ENCODE measurements at regions not wholly inside any gene's neighbourhood (a gene's known extent, or its start where the extent isn't known, plus 50 kb on each side); places are given as distances from the start of the nearest gene placed in this dataset.

- TF ChIP-seq POLR2A (IDR thresholded peaks at IDR 0.05), result no peak
- TF ChIP-seq CTCF (IDR thresholded peaks at IDR 0.05), result no peak
- H3K27me3 ChIP-seq, result no peaks in the 10 kb centered on the region
- no peaks in the 10 kb centered on the region for H3K4me1 ChIP-seq
- no peak for DNase-seq
- no peak overlapping the region for H3K4me3 ChIP-seq
- no peaks in the 10 kb centered on the region for H3K9me3 ChIP-seq
- H3K27ac ChIP-seq, result no peak overlapping the region
- H3K36me3 ChIP-seq, result no peaks in the 10 kb centered on the region
Measured at GRCh38 chr18:38993342-38993741, 1427.7 kb upstream of the CELF4 start.

- no peak for DNase-seq
- Histone ChIP-seq H3K36me3 (no peaks in the 10 kb centered on the region), H3K9me3 (no peaks in the 10 kb centered on the region), H3K27ac (no peak overlapping the region), H3K27me3 (no peaks in the 10 kb centered on the region), H3K4me1 (no peaks in the 10 kb centered on the region), H3K4me3 (no peak overlapping the region)
- TF ChIP-seq POLR2A (IDR thresholded peaks at IDR 0.05) (no peak), CTCF (IDR thresholded peaks at IDR 0.05) (no peak)
Measured at GRCh38 chr18:38984968-38985367, 1419.4 kb upstream of the CELF4 start.

- Histone ChIP-seq H3K9me3 (no peaks in the 10 kb centered on the region), H3K27me3 (no peaks in the 10 kb centered on the region), H3K4me1 (no peaks in the 10 kb centered on the region), H3K4me3 (no peak overlapping the region), H3K27ac (no peak overlapping the region), H3K36me3 (no peaks in the 10 kb centered on the region)
- TF ChIP-seq CTCF (IDR thresholded peaks at IDR 0.05), result no peak
- no peak for TF ChIP-seq POLR2A (IDR thresholded peaks at IDR 0.05)
- no peak for DNase-seq
Measured at GRCh38 chr18:38982072-38982471, 1416.5 kb upstream of the CELF4 start.

GRCh38 chr18:38981389-38981788 is 1415.8 kb upstream of the CELF4 start:
- no peak for DNase-seq
- Histone ChIP-seq H3K27me3 (no peaks in the 10 kb centered on the region), H3K9me3 (no peaks in the 10 kb centered on the region), H3K36me3 (no peaks in the 10 kb centered on the region), H3K27ac (no peak overlapping the region), H3K4me3 (no peak overlapping the region), H3K4me1 (no peaks in the 10 kb centered on the region)
- TF ChIP-seq CTCF (IDR thresholded peaks at IDR 0.05) (no peak), POLR2A (IDR thresholded peaks at IDR 0.05) (no peak)

- Histone ChIP-seq H3K4me1 (no peaks in the 10 kb centered on the region), H3K27me3 (no peaks in the 10 kb centered on the region), H3K4me3 (no peak overlapping the region), H3K9me3 (no peaks in the 10 kb centered on the region), H3K27ac (no peak overlapping the region), H3K36me3 (no peaks in the 10 kb centered on the region)
- no peak for TF ChIP-seq POLR2A (IDR thresholded peaks at IDR 0.05)
- TF ChIP-seq CTCF (IDR thresholded peaks at IDR 0.05), result no peak
- no peak for DNase-seq
Measured at GRCh38 chr18:38980420-38980819, 1414.8 kb upstream of the CELF4 start.

- H3K9me3 ChIP-seq, result no peaks in the 10 kb centered on the region
- no peak overlapping the region for H3K27ac ChIP-seq
- no peaks in the 10 kb centered on the region for H3K36me3 ChIP-seq
- TF ChIP-seq CTCF (IDR thresholded peaks at IDR 0.05), result no peak
- no peak for TF ChIP-seq POLR2A (IDR thresholded peaks at IDR 0.05)
- no peak overlapping the region for H3K4me3 ChIP-seq
- H3K4me1 ChIP-seq, result no peaks in the 10 kb centered on the region
- no peak for DNase-seq
- H3K27me3 ChIP-seq, result no peaks in the 10 kb centered on the region
Measured at GRCh38 chr18:38972571-38972970, 1407.0 kb upstream of the CELF4 start.

All from Peyer's patch (tissue), 4 donors.